NCI-H526 treated with DMSO at 0.1 percent for 48 hours (cell line): ENCODE measurements at regions not wholly inside any gene's neighbourhood (a gene's known extent, or its start where the extent isn't known, plus 50 kb on each side); places are given as distances from the start of the nearest gene placed in this dataset.

Source experiments
- DNase-seq: peaks from one replicate; lab custom pipeline; 2025; lab: John Stamatoyannopoulos, UW

GRCh38 chr6:170232186-170233002 is 58.5 kb downstream of the DLL1 start:
- DNase-seq: no peak

- no peak for DNase-seq
Observed at GRCh38 chr6:170231293-170232185, 59.3 kb downstream of the DLL1 start.

- DNase-seq: no peak
Observed at GRCh38 chr6:170230520-170231292, 60.2 kb downstream of the DLL1 start.

GRCh38 chr6:170229851-170230519 is 60.9 kb downstream of the DLL1 start:
- no peak for DNase-seq

GRCh38 chr6:170229396-170229795 is 61.5 kb downstream of the DLL1 start:
- no peak for DNase-seq

- DNase-seq: no peak
Observed at GRCh38 chr6:170228946-170229310, 62.0 kb downstream of the DLL1 start.

- DNase-seq: no peak
Observed at GRCh38 chr6:170227996-170228945, 62.6 kb downstream of the DLL1 start.

GRCh38 chr6:170227521-170227983 is 63.3 kb downstream of the DLL1 start:
- no peak for DNase-seq

GRCh38 chr6:170226647-170227046 is 64.2 kb downstream of the DLL1 start:
- DNase-seq: no peak

- DNase-seq: no peak
Observed at GRCh38 chr6:170225852-170226417, 64.9 kb downstream of the DLL1 start.

GRCh38 chr6:170224694-170225660 is 65.9 kb downstream of the DLL1 start:
- DNase-seq: no peak

GRCh38 chr6:170223718-170224693 is 66.9 kb downstream of the DLL1 start:
- no peak for DNase-seq

- peak; percentile 34 for DNase-seq
Observed at GRCh38 chr6:170222498-170223471, 68.1 kb downstream of the DLL1 start.

GRCh38 chr6:170221753-170222400 is 69.0 kb downstream of the DLL1 start:
- DNase-seq: peak; percentile 67

- DNase-seq: peak; percentile 67
Observed at GRCh38 chr6:170221052-170221752, 69.7 kb downstream of the DLL1 start.
